Ishikawa (cell line): ENCODE measurements at regions not wholly inside any gene's neighbourhood (a gene's known extent, or its start where the extent isn't known, plus 50 kb on each side); places are given as distances from the start of the nearest gene placed in this dataset.

Experiments
- CEBPB ChIP-seq: IDR thresholded peaks from 2 replicates; pipeline ENCODE4 v1.6.1; 2012
- CREB1 ChIP-seq: IDR thresholded peaks from 2 replicates; pipeline ENCODE4 v1.6.1; 2012; ENCODE audit warnings: low read depth
- EP300 ChIP-seq: IDR thresholded peaks from 2 replicates; pipeline ENCODE4 v1.6.1; 2012; ENCODE audit warnings: borderline replicate concordance
- FOXM1 ChIP-seq: IDR thresholded peaks from 2 replicates; pipeline ENCODE4 v1.6.1; 2012; ENCODE audit warnings: low read depth, borderline replicate concordance
- MAX ChIP-seq: IDR thresholded peaks from 2 replicates; pipeline ENCODE4 v1.6.1; 2012
- NFIC ChIP-seq: IDR thresholded peaks from 2 replicates; pipeline ENCODE4 v1.6.1; 2012
- RAD21 ChIP-seq: IDR thresholded peaks from 2 replicates; pipeline ENCODE4 v1.6.1; 2012; ENCODE audit warnings: low read depth
- REST ChIP-seq: IDR thresholded peaks from 2 replicates; pipeline ENCODE4 v1.6.1; 2012; ENCODE audit warnings: low read depth, mild to moderate bottlenecking
- TCF12 ChIP-seq: IDR thresholded peaks from 2 replicates; pipeline ENCODE4 v1.6.1; 2012; ENCODE audit warnings: low read depth
- TEAD4 ChIP-seq: IDR thresholded peaks from 2 replicates; pipeline ENCODE4 v1.6.1; 2012
- TF ChIP-seq, protein P1 (sequence below): IDR thresholded peaks from 2 replicates; pipeline ENCODE4 v1.6.1; 2012

GRCh38 chr7:142579946-142580345 is 169.3 kb upstream of the PRSS1 start:
- TF ChIP-seq MAX (no peak), FOXM1 (no peak), TCF12 (no peak), CEBPB (no peak), EP300 (no peak), CREB1 (no peak), NFIC (no peak), REST (no peak), TEAD4 (no peak), RAD21 (no peak)
- TF ChIP-seq, protein P1, sequence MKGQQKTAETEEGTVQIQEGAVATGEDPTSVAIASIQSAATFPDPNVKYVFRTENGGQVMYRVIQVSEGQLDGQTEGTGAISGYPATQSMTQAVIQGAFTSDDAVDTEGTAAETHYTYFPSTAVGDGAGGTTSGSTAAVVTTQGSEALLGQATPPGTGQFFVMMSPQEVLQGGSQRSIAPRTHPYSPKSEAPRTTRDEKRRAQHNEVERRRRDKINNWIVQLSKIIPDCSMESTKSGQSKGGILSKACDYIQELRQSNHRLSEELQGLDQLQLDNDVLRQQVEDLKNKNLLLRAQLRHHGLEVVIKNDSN = no peak
